T-helper 2 cell treated with Interferon-gamma antibody and Interleukin-4, amounts not matched to agents 5 μg/mL and 100 μg/mL, for 36 hours (primary cell): ENCODE measurements at regions not wholly inside any gene's neighbourhood (a gene's known extent, or its start where the extent isn't known, plus 50 kb on each side); places are given as distances from the start of the nearest gene placed in this dataset.

Experiments used
- DNase-seq: peaks from one replicate; pipeline ENCODE4 v3.0.0; 2021; ENCODE audit warnings: low spot score
- H3K27ac Mint-ChIP-seq: one replicate; pipeline ENCODE4 v1.8.0; 2021; ENCODE audit warnings: mild to moderate bottlenecking, mixed read lengths
- H3K27me3 Mint-ChIP-seq: one replicate; pipeline ENCODE4 v1.8.0; 2021; ENCODE audit warnings: low read depth, mixed read lengths
- H3K36me3 Mint-ChIP-seq: one replicate; pipeline ENCODE4 v1.8.0; 2021; ENCODE audit warnings: low read depth, mixed read lengths
- H3K4me1 Mint-ChIP-seq: one replicate; pipeline ENCODE4 v1.8.0; 2021; ENCODE audit warnings: low read depth, mixed read lengths
- H3K4me3 Mint-ChIP-seq: one replicate; pipeline ENCODE4 v1.8.0; 2022; ENCODE audit warnings: mild to moderate bottlenecking, moderate library complexity, mixed read lengths
- H3K9me3 Mint-ChIP-seq: one replicate; pipeline ENCODE4 v1.8.0; 2021; ENCODE audit warnings: mixed read lengths

- no peak for DNase-seq
- no peaks in the 10 kb centered on the region for H3K27me3 Mint-ChIP-seq
- H3K36me3 Mint-ChIP-seq = no peaks in the 10 kb centered on the region
- no peak overlapping the region for H3K27ac Mint-ChIP-seq
- no peaks in the 10 kb centered on the region for H3K9me3 Mint-ChIP-seq
- H3K4me3 Mint-ChIP-seq = no peak overlapping the region
- H3K4me1 Mint-ChIP-seq = no peaks in the 10 kb centered on the region
Measured at GRCh38 chr2:601806-602455, 75.3 kb downstream of the TMEM18 start.

GRCh38 chr2:601387-601698, 75.9 kb downstream of the TMEM18 start:
- H3K36me3 Mint-ChIP-seq = no peaks in the 10 kb centered on the region
- no peak overlapping the region for H3K27ac Mint-ChIP-seq

GRCh38 chr2:600542-601386, 76.4 kb downstream of the TMEM18 start:
- no peaks in the 10 kb centered on the region for H3K36me3 Mint-ChIP-seq
- H3K27ac Mint-ChIP-seq = no peak overlapping the region
- no peaks in the 10 kb centered on the region for H3K27me3 Mint-ChIP-seq
- DNase-seq = no peak
- H3K4me1 Mint-ChIP-seq = no peaks in the 10 kb centered on the region
- no peaks in the 10 kb centered on the region for H3K9me3 Mint-ChIP-seq
- H3K4me3 Mint-ChIP-seq = no peak overlapping the region

More at GRCh38 chr2:601387-601698, 75.9 kb downstream of the TMEM18 start:
- no peak overlapping the region for H3K4me3 Mint-ChIP-seq
- H3K9me3 Mint-ChIP-seq = no peaks in the 10 kb centered on the region
- H3K27me3 Mint-ChIP-seq = no peaks in the 10 kb centered on the region
- no peak for DNase-seq
- H3K4me1 Mint-ChIP-seq = no peaks in the 10 kb centered on the region

GRCh38 chr2:599601-600000, 77.6 kb downstream of the TMEM18 start:
- H3K27me3 Mint-ChIP-seq = no peaks in the 10 kb centered on the region
- H3K4me3 Mint-ChIP-seq = no peak overlapping the region
- no peaks in the 10 kb centered on the region for H3K36me3 Mint-ChIP-seq
- no peaks in the 10 kb centered on the region for H3K4me1 Mint-ChIP-seq
- no peak overlapping the region for H3K27ac Mint-ChIP-seq
- no peak for DNase-seq
- H3K9me3 Mint-ChIP-seq = no peaks in the 10 kb centered on the region

DNA sequence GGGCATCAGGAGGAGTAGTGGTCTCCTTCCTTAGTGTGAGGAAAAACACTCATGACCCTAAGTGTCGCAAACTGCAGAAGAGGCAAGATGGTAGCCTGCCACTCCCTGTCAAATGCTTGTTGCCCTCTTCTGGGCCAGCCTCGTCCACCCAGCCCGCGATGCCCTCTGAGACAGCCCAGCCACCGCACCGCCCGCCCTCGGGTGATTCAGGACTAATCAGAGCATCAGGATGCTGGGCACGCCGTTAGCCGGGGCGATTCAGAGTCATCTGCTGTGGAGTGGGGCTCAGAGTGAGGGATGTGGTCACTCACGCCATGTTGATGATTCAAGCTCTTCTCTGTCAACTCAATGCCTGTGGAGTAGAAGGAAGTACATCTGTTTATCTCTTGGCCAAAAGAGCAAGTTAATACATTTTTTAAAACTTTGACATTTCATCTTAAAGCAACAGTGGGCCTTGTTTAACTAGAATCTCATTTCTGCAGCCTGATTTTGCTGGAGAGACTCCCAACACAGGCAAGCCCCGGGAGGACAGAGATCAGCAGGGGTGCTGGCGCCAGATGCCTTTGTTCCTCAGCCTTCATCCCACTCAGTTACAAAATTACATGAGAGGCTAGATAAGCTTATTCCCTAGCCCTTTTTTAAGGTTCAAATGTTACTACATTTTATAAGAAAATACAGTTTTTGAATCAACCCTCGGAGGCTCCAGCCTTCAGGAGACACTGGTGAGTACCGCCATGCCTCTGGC, 79.0 kb downstream of the TMEM18 start:
- no peak overlapping the region for H3K4me3 Mint-ChIP-seq
- DNase-seq = no peak
- H3K9me3 Mint-ChIP-seq = no peaks in the 10 kb centered on the region
- no peaks in the 10 kb centered on the region for H3K4me1 Mint-ChIP-seq
- H3K27me3 Mint-ChIP-seq = no peaks in the 10 kb centered on the region
- H3K36me3 Mint-ChIP-seq = no peaks in the 10 kb centered on the region
- H3K27ac Mint-ChIP-seq = no peak overlapping the region

- Mint-ChIP-seq H3K36me3 (no peaks in the 10 kb centered on the region), H3K9me3 (no peaks in the 10 kb centered on the region), H3K27me3 (peaks cover 5% of the 10 kb centered on the region), H3K27ac (no peak overlapping the region), H3K4me3 (no peak overlapping the region), H3K4me1 (no peaks in the 10 kb centered on the region)
- no peak for DNase-seq
Measured at GRCh38 chr2:595831-596592, 81.2 kb downstream of the TMEM18 start.

- Mint-ChIP-seq H3K27me3 (peaks cover 5% of the 10 kb centered on the region), H3K4me3 (no peak overlapping the region), H3K4me1 (no peaks in the 10 kb centered on the region), H3K27ac (no peak overlapping the region), H3K36me3 (no peaks in the 10 kb centered on the region), H3K9me3 (no peaks in the 10 kb centered on the region)
- no peak for DNase-seq
Measured at GRCh38 chr2:595141-595815, 81.9 kb downstream of the TMEM18 start.

- DNase-seq = no peak
- Mint-ChIP-seq H3K9me3 (no peaks in the 10 kb centered on the region), H3K36me3 (no peaks in the 10 kb centered on the region), H3K27me3 (peaks cover 11% of the 10 kb centered on the region), H3K4me3 (no peak overlapping the region), H3K27ac (no peak overlapping the region), H3K4me1 (no peaks in the 10 kb centered on the region)
Measured at GRCh38 chr2:594297-594949, 82.8 kb downstream of the TMEM18 start.

GRCh38 chr2:593356-594026, 83.7 kb downstream of the TMEM18 start:
- Mint-ChIP-seq H3K36me3 (no peaks in the 10 kb centered on the region), H3K27me3 (peaks cover 13% of the 10 kb centered on the region), H3K27ac (no peak overlapping the region), H3K9me3 (no peaks in the 10 kb centered on the region), H3K4me3 (no peak overlapping the region), H3K4me1 (no peaks in the 10 kb centered on the region)
- DNase-seq = no peak

DNA sequence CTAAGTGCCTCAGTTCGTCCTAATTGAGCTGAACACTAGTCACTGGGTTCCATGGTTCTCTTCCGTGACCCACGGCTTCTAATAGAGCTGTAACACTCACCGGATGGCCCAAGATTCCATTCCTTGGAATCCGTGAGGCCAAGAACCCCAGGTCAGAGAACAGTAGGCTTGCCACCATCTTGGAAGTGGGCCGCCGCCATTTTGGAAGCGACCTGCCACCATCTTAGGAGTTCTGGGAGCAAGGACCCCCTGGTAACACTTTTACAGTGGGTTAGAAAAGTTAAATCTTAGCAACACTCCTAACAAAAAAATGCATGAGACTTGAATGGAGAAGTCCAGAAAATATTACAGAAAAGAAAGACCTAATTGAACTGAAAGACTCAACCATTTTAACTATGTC, 84.5 kb downstream of the TMEM18 start:
- Mint-ChIP-seq H3K4me1 (no peaks in the 10 kb centered on the region), H3K9me3 (no peaks in the 10 kb centered on the region), H3K4me3 (no peak overlapping the region), H3K27me3 (peaks cover 13% of the 10 kb centered on the region), H3K36me3 (no peaks in the 10 kb centered on the region), H3K27ac (no peak overlapping the region)
- DNase-seq = no peak

GRCh38 chr2:590214-591175, 86.7 kb downstream of the TMEM18 start:
- no peak overlapping the region for H3K4me3 Mint-ChIP-seq
- no peak for DNase-seq
- peaks cover 2% of the 10 kb centered on the region for H3K4me1 Mint-ChIP-seq
- no peak overlapping the region for H3K27ac Mint-ChIP-seq
- H3K36me3 Mint-ChIP-seq = no peaks in the 10 kb centered on the region
- no peaks in the 10 kb centered on the region for H3K9me3 Mint-ChIP-seq
- H3K27me3 Mint-ChIP-seq = peaks cover 22% of the 10 kb centered on the region
